Thyroid gland (tissue), 4 donors: ENCODE measurements at regions not wholly inside any gene's neighbourhood (a gene's known extent, or its start where the extent isn't known, plus 50 kb on each side); places are given as distances from the start of the nearest gene placed in this dataset.

Experiments
- DNase-seq, 2 donors: peaks; one replicate each; pipeline ENCODE4 v3.0.0-alpha.2; 2019
- H3K27ac ChIP-seq, 3 donors: fragments of 200-600 bp; sonication (generic); 1 replicate in 2 of 3; 2 replicates in 1 of 3; pipeline ENCODE4 v1.5.1; 2016 to 2019; ENCODE audit warnings: mild to moderate bottlenecking in 1 of 3, moderate library complexity in 1 of 3
- H3K27me3 ChIP-seq: fragments of 200-600 bp; sonication (generic); one replicate; pipeline ENCODE4 v1.5.1; 2019
- H3K36me3 ChIP-seq, 2 donors: fragments of 200-600 bp; sonication (generic); one replicate each; pipeline ENCODE4 v1.5.1; 2016 to 2019
- H3K4me1 ChIP-seq, 2 donors: fragments of 200-600 bp; sonication (generic); one replicate each; pipeline ENCODE4 v1.5.1; 2017 to 2019
- H3K4me3 ChIP-seq, 3 donors: fragments of 200-600 bp; sonication (generic); replicated peaks in 1 of 3; 1 replicate in 2 of 3; 2 replicates in 1 of 3; pipeline ENCODE4 v1.5.1; 2016; ENCODE audit warnings: mild to moderate bottlenecking in 1 of 3
- H3K9me3 ChIP-seq: fragments of 200-600 bp; sonication (generic); one replicate; pipeline ENCODE4 v1.5.1; 2017
- CTCF ChIP-seq, 6 experiments: fragments of 200-600 bp in 3 of 6; fragments of 450-650 bp in 3 of 6; sonication (generic) in 3 of 6; IDR thresholded peaks; one replicate each; pipeline ENCODE4 v1.5.1; 2016 to 2019; ENCODE audit warnings: antibody characterized with exemption in 6 of 6, mild to moderate bottlenecking in 2 of 6, inconsistent platforms in 1 of 6, moderate library complexity in 1 of 6
- POLR2A ChIP-seq, 2 donors: fragments of 450-650 bp; IDR thresholded peaks; one replicate each; pipeline ENCODE4 v1.6.1; 2017; ENCODE audit warnings: antibody characterized with exemption in 2 of 2, mild to moderate bottlenecking in 2 of 2, moderate library complexity in 1 of 2
- WGBS, 2 donors: methylation state at CpG; one replicate each; pipeline ENCODE4 v1.1.5; 2017; 5-methylcytosine and 5-hydroxymethylcytosine counted together
- intact Hi-C: fragments of 100-400 bp; cut with DNase I; formaldehyde crosslinking; loops from one replicate; pipeline ENCODE4 v1.15.1; 2023

GRCh38 chr3:61349717-61350116, 98.5 kb upstream of the FHIT start:
- DNase-seq: no peak
- H3K9me3 ChIP-seq: no peaks in the 10 kb centered on the region
- TF ChIP-seq CTCF (IDR thresholded peaks at IDR 0.05): no peak
- TF ChIP-seq POLR2A (IDR thresholded peaks at IDR 0.05): no peak
- no peaks in the 10 kb centered on the region for H3K36me3 ChIP-seq
- no peaks in the 10 kb centered on the region for H3K4me1 ChIP-seq
- no peak overlapping the region for H3K27ac ChIP-seq
- no peak overlapping the region for H3K4me3 ChIP-seq
- 85 to 88% methylated on average over 4 of the region's 4 CpGs for WGBS, 2 donors
- H3K27me3 ChIP-seq: no peaks in the 10 kb centered on the region
- intact Hi-C loops: no loop called here

- no peaks in the 10 kb centered on the region for H3K36me3 ChIP-seq
- H3K4me3 ChIP-seq: no peak overlapping the region
- intact Hi-C loops: no loop called here
- no peaks in the 10 kb centered on the region for H3K9me3 ChIP-seq
- 96 to 97% methylated on average over 6 of the region's 6 CpGs for WGBS, 2 donors
- no peaks in the 10 kb centered on the region for H3K27me3 ChIP-seq
- no peak for DNase-seq
- H3K27ac ChIP-seq: no peak overlapping the region
- H3K4me1 ChIP-seq: no peaks in the 10 kb centered on the region
- TF ChIP-seq POLR2A (IDR thresholded peaks at IDR 0.05) (no peak), CTCF (IDR thresholded peaks at IDR 0.05) (no peak)
Observed at GRCh38 chr3:61350782-61351309, 99.6 kb upstream of the FHIT start.

GRCh38 chr3:61352306-61352705, 101.1 kb upstream of the FHIT start:
- Histone ChIP-seq H3K27me3 (no peaks in the 10 kb centered on the region), H3K4me3 (no peak overlapping the region)
- WGBS, 2 donors: 88 to 91% methylated on average over 1 of the region's 1 CpG

GRCh38 chr3:61353382-61353781, 102.1 kb upstream of the FHIT start:
- peaks cover 0 to 4% of the 10 kb centered on the region in 2 donors for H3K4me1 ChIP-seq
- WGBS, 2 donors: 79 to 94% methylated on average over 1 of the region's 1 CpG
- no peaks in the 10 kb centered on the region for H3K36me3 ChIP-seq
- H3K27ac ChIP-seq: no peak overlapping the region
- H3K9me3 ChIP-seq: no peaks in the 10 kb centered on the region
- no peak for DNase-seq
- TF ChIP-seq CTCF (IDR thresholded peaks at IDR 0.05) (no peak), POLR2A (IDR thresholded peaks at IDR 0.05) (no peak)
- intact Hi-C loops: no loop called here
- no peak overlapping the region for H3K4me3 ChIP-seq
- H3K27me3 ChIP-seq: no peaks in the 10 kb centered on the region

More at GRCh38 chr3:61352306-61352705, 101.1 kb upstream of the FHIT start:
- Histone ChIP-seq H3K9me3 (no peaks in the 10 kb centered on the region), H3K4me1 (no peaks in the 10 kb centered on the region), H3K36me3 (no peaks in the 10 kb centered on the region), H3K27ac (no peak overlapping the region)
- TF ChIP-seq POLR2A (IDR thresholded peaks at IDR 0.05): no peak
- no peak for TF ChIP-seq CTCF (IDR thresholded peaks at IDR 0.05)
- DNase-seq: no peak
- intact Hi-C loops: no loop called here

- Histone ChIP-seq H3K4me1 (peaks cover 0 to 4% of the 10 kb centered on the region in 2 donors), H3K27me3 (no peaks in the 10 kb centered on the region), H3K36me3 (no peaks in the 10 kb centered on the region), H3K4me3 (no peak overlapping the region), H3K9me3 (no peaks in the 10 kb centered on the region), H3K27ac (no peak overlapping the region)
- no peak for DNase-seq
- TF ChIP-seq POLR2A (IDR thresholded peaks at IDR 0.05) (no peak), CTCF (IDR thresholded peaks at IDR 0.05) (no peak)
- intact Hi-C loops: no loop called here
- WGBS, 2 donors: 70 to 71% methylated on average over 5 of the region's 5 CpGs
Observed at GRCh38 chr3:61354604-61355003, 103.4 kb upstream of the FHIT start.
